ENCODE measurements at regions not wholly inside any gene's neighbourhood (a gene's known extent, or its start where the extent isn't known, plus 50 kb on each side); places are given as distances from the start of the nearest gene placed in this dataset.

- Histone ChIP-seq H3K27me3 (ENCODE audit: control insufficient read depth, insufficient read depth, low read length, poor library complexity, severe bottlenecking) (no peaks in the 10 kb centered on the region), H3K4me3 (ENCODE audit: insufficient read depth, low read depth, low read length) (no peak overlapping the region), H3K9me3 (ENCODE audit: control insufficient read depth, low read length) (no peaks in the 10 kb centered on the region), H3K27ac (ENCODE audit: insufficient read depth, low read depth, low read length, poor library complexity, severe bottlenecking) (no peak overlapping the region), H3K36me3 (ENCODE audit: control insufficient read depth, insufficient read depth, low read length) (no peaks in the 10 kb centered on the region), H3K4me1 (ENCODE audit: control insufficient read depth, insufficient read depth, low read length) (no peaks in the 10 kb centered on the region)
- WGBS, 2 experiments = 93 to 94% methylated on average over 9 of the region's 9 CpGs
Measured at GRCh38 chr21:16533692-16534407, 804.1 kb downstream of the USP25 start.

DNA sequence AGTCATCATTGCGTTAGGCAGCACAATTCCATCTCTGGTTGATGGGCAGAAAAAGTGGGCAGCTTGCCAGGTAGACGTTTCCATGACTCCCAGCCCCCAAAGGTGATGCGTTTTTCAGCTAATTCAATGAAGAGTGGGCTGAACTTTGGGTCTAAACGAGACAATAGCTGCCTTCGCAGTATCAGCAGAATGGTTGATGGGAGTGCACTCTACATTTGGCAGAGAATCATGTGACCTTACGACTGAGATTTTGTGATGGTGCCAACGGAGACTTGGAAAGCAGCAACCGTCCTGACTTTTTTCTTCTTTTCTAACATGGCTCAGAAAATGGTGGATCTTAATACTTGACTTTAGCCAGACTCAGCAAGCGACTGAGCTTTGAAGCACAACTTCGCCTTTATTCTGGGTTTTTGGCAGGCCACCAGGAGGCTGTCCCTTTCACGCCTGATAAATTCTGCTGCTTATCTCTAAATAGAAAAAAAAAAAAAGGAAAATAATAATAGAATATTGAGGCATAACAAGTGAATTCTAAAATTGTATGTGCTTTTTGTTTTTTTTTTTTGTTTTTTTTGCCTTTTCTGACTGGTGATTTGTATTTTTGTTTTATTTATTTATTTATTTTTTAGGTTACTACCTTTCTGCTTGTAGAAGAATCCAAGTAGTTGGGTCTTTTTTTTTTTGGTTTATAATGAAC, 804.8 kb downstream of the USP25 start:
- no peak overlapping the region for H3K27ac ChIP-seq (ENCODE audit: insufficient read depth, low read depth, low read length, poor library complexity, severe bottlenecking)

GRCh38 chr21:16535102-16535422, 805.3 kb downstream of the USP25 start:
- no peak overlapping the region for H3K27ac ChIP-seq (ENCODE audit: insufficient read depth, low read depth, low read length, poor library complexity, severe bottlenecking)

More for the DNA sequence above, 804.8 kb downstream of the USP25 start:
- H3K9me3 ChIP-seq (ENCODE audit: control insufficient read depth, low read length) = no peaks in the 10 kb centered on the region
- H3K4me3 ChIP-seq (ENCODE audit: insufficient read depth, low read depth, low read length) = no peak overlapping the region
- H3K36me3 ChIP-seq (ENCODE audit: control insufficient read depth, insufficient read depth, low read length) = no peaks in the 10 kb centered on the region
- H3K4me1 ChIP-seq (ENCODE audit: control insufficient read depth, insufficient read depth, low read length) = no peaks in the 10 kb centered on the region
- no peaks in the 10 kb centered on the region for H3K27me3 ChIP-seq (ENCODE audit: control insufficient read depth, insufficient read depth, low read length, poor library complexity, severe bottlenecking)
- 92 to 95% methylated on average over 10 to 11 of the region's 11 CpGs for WGBS, 2 experiments

GRCh38 chr21:16535626-16536025, 805.8 kb downstream of the USP25 start:
- H3K27ac ChIP-seq (ENCODE audit: insufficient read depth, low read depth, low read length, poor library complexity, severe bottlenecking) = no peak overlapping the region

More at GRCh38 chr21:16535102-16535422, 805.3 kb downstream of the USP25 start:
- Histone ChIP-seq H3K9me3 (ENCODE audit: control insufficient read depth, low read length) (no peaks in the 10 kb centered on the region), H3K27me3 (ENCODE audit: control insufficient read depth, insufficient read depth, low read length, poor library complexity, severe bottlenecking) (no peaks in the 10 kb centered on the region), H3K4me3 (ENCODE audit: insufficient read depth, low read depth, low read length) (no peak overlapping the region), H3K4me1 (ENCODE audit: control insufficient read depth, insufficient read depth, low read length) (no peaks in the 10 kb centered on the region), H3K36me3 (ENCODE audit: control insufficient read depth, insufficient read depth, low read length) (no peaks in the 10 kb centered on the region)
- WGBS, 2 experiments = 81 to 89% methylated on average over 6 of the region's 6 CpGs

DNA sequence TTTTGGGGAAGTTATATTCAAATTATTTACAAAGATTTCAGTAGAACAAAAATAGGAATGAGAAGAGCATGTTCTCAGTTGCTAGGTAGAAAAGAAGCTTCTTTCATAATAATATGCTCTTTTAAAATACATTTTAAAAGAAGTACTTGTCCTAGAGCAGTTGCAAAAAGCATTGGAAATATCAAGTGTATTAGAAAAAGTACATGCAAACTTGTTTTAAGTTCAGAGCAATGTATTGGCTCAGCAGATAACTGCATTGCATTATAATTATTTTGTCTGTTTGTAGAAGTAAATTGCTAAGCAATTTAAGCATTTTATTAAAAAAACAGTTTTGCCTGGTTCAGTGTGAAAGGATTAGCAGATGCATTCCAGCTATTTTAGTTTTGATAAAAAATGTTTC, 806.4 kb downstream of the USP25 start:
- Histone ChIP-seq H3K9me3 (ENCODE audit: control insufficient read depth, low read length) (no peaks in the 10 kb centered on the region), H3K27ac (ENCODE audit: insufficient read depth, low read depth, low read length, poor library complexity, severe bottlenecking) (no peak overlapping the region), H3K4me1 (ENCODE audit: control insufficient read depth, insufficient read depth, low read length) (no peaks in the 10 kb centered on the region), H3K27me3 (ENCODE audit: control insufficient read depth, insufficient read depth, low read length, poor library complexity, severe bottlenecking) (no peaks in the 10 kb centered on the region), H3K4me3 (ENCODE audit: insufficient read depth, low read depth, low read length) (no peak overlapping the region), H3K36me3 (ENCODE audit: control insufficient read depth, insufficient read depth, low read length) (no peaks in the 10 kb centered on the region)

More at GRCh38 chr21:16535626-16536025, 805.8 kb downstream of the USP25 start:
- WGBS, 2 experiments = no CpG with 5 or more reads among the region's 1 CpG
- no peaks in the 10 kb centered on the region for H3K9me3 ChIP-seq (ENCODE audit: control insufficient read depth, low read length)
- no peaks in the 10 kb centered on the region for H3K4me1 ChIP-seq (ENCODE audit: control insufficient read depth, insufficient read depth, low read length)
- no peaks in the 10 kb centered on the region for H3K36me3 ChIP-seq (ENCODE audit: control insufficient read depth, insufficient read depth, low read length)
- H3K4me3 ChIP-seq (ENCODE audit: insufficient read depth, low read depth, low read length) = no peak overlapping the region
- no peaks in the 10 kb centered on the region for H3K27me3 ChIP-seq (ENCODE audit: control insufficient read depth, insufficient read depth, low read length, poor library complexity, severe bottlenecking)

DNA sequence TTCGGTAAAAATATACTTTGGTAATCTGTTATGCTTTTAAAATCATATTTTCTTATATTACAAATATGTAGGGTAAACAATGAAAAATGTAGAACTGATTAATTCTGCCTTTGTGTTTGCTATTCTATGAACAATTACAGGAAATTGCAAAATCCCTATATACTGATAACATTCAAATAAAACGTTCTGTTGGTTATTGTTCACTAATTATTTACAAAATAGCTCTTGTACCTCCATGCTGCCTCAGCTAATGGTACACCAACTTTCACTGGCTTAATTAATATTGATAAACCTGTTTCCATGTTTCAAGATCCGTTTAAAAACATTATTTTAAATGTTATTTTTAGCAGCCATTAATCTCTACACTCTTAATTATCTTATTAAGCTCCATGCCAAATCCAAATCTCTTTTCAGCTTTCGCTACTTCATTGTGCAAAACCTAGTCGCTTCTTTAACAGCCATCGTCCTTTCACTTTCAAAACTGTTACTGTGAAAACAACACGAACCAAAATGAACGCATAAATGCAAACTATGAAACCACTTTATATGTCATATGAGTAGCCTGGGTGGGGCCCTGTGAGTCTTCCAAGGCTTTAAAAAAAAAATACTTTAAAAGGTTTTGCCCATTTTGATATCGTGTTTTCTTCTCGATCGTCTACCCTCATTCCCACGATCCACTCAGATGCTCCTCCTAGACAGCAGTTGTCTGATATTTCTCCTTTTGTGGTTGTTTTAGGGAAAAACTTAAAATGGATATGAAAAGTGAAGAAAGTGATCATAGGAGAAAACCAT, 807.1 kb downstream of the USP25 start:
- no peaks in the 10 kb centered on the region for H3K27me3 ChIP-seq (ENCODE audit: control insufficient read depth, insufficient read depth, low read length, poor library complexity, severe bottlenecking)
- H3K4me3 ChIP-seq (ENCODE audit: insufficient read depth, low read depth, low read length) = no peak overlapping the region
- 95% methylated on average over 10 to 11 of the region's 12 CpGs for WGBS, 2 experiments

DNA sequence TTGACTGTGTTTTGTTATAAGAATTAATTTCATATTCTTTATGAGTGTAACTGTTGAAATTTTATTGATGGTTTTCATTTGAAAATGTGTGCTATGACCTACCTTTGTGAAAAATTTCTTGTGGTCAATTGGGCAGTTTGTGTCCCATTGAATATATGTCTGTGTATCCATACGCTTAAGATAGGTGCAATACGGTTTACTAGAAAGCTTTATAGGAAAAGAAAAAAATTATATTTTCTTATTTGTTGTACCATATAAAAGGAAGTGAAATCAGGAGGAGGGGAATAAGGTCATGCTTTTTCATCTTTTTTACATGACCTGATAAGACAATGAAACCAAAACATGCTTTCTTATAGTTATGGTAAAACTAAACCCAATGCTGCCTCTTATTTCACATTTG, 807.7 kb downstream of the USP25 start:
- H3K4me3 ChIP-seq (ENCODE audit: insufficient read depth, low read depth, low read length) = no peak overlapping the region
- H3K27me3 ChIP-seq (ENCODE audit: control insufficient read depth, insufficient read depth, low read length, poor library complexity, severe bottlenecking) = no peaks in the 10 kb centered on the region
- H3K36me3 ChIP-seq (ENCODE audit: control insufficient read depth, insufficient read depth, low read length) = no peaks in the 10 kb centered on the region
- no peaks in the 10 kb centered on the region for H3K9me3 ChIP-seq (ENCODE audit: control insufficient read depth, low read length)
- no peaks in the 10 kb centered on the region for H3K4me1 ChIP-seq (ENCODE audit: control insufficient read depth, insufficient read depth, low read length)
- no peak overlapping the region for H3K27ac ChIP-seq (ENCODE audit: insufficient read depth, low read depth, low read length, poor library complexity, severe bottlenecking)
- 100% methylated on average over 2 of the region's 2 CpGs; no CpG with 5 or more reads in 1 of the 2 experiments for WGBS, 2 experiments

More for the DNA sequence above, 807.1 kb downstream of the USP25 start:
- no peaks in the 10 kb centered on the region for H3K4me1 ChIP-seq (ENCODE audit: control insufficient read depth, insufficient read depth, low read length)
- no peaks in the 10 kb centered on the region for H3K9me3 ChIP-seq (ENCODE audit: control insufficient read depth, low read length)
- no peaks in the 10 kb centered on the region for H3K36me3 ChIP-seq (ENCODE audit: control insufficient read depth, insufficient read depth, low read length)
- no peak overlapping the region for H3K27ac ChIP-seq (ENCODE audit: insufficient read depth, low read depth, low read length, poor library complexity, severe bottlenecking)

DNA sequence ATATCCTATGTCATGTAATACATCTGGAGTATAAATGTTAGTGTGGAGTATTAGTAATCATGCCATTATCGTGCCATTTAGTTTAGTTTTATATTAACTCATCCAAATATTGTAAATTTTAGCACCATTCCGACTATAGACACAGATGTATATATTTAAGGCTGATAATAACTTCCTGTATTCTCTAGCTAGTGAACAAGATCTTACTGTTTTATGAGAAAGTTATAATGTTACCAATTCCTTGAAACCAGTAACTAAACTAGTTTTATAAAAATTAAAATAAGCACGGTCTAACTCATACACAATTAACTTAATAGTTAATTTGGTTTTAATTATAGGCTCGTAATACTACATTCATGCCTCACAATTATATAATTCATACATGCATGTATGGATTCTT, 808.6 kb downstream of the USP25 start:
- H3K27ac ChIP-seq (ENCODE audit: insufficient read depth, low read depth, low read length, poor library complexity, severe bottlenecking) = no peak overlapping the region
- no CpG with 5 or more reads among the region's 4 CpGs for WGBS, 2 experiments
- no peaks in the 10 kb centered on the region for H3K4me1 ChIP-seq (ENCODE audit: control insufficient read depth, insufficient read depth, low read length)
- no peaks in the 10 kb centered on the region for H3K9me3 ChIP-seq (ENCODE audit: control insufficient read depth, low read length)
- no peak overlapping the region for H3K4me3 ChIP-seq (ENCODE audit: insufficient read depth, low read depth, low read length)
- no peaks in the 10 kb centered on the region for H3K27me3 ChIP-seq (ENCODE audit: control insufficient read depth, insufficient read depth, low read length, poor library complexity, severe bottlenecking)
- no peaks in the 10 kb centered on the region for H3K36me3 ChIP-seq (ENCODE audit: control insufficient read depth, insufficient read depth, low read length)

DNA sequence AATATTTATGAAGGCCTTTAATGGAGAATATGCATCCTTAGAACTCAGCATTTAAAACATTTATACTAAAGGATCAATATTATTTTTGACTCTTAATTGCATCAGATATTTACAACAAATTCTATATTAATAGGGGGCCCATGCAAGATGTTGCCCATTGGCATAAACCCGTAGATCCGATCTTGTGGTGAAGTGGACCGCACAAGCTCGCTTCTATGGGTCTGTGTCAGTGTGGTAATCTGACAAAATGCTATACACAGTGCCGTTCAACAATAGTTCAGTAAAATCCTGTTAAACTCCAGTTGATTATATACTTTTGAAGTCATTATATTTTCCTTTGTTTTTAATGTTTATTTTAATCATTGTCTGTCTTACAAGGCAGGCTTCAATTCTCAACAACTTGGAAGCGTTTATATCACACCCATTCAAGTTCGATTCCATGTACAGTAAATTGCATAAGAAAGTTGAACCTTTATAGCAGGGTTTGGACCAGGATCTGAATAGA, 809.2 kb downstream of the USP25 start:
- Histone ChIP-seq H3K9me3 (ENCODE audit: control insufficient read depth, low read length) (no peaks in the 10 kb centered on the region), H3K4me3 (ENCODE audit: insufficient read depth, low read depth, low read length) (no peak overlapping the region), H3K27me3 (ENCODE audit: control insufficient read depth, insufficient read depth, low read length, poor library complexity, severe bottlenecking) (no peaks in the 10 kb centered on the region), H3K27ac (ENCODE audit: insufficient read depth, low read depth, low read length, poor library complexity, severe bottlenecking) (no peak overlapping the region), H3K4me1 (ENCODE audit: control insufficient read depth, insufficient read depth, low read length) (no peaks in the 10 kb centered on the region), H3K36me3 (ENCODE audit: control insufficient read depth, insufficient read depth, low read length) (no peaks in the 10 kb centered on the region)
- WGBS, 2 experiments = 98 to 99% methylated on average over 6 to 7 of the region's 7 CpGs

Measured in ectodermal cell (in vitro differentiated cells).